CD4-positive, alpha-beta T cell treated with Interleukin-10 for 1 hour (primary cell): ENCODE measurements at regions not wholly inside any gene's neighbourhood (a gene's known extent, or its start where the extent isn't known, plus 50 kb on each side); places are given as distances from the start of the nearest gene placed in this dataset.
"Not testable (repeated sequence)": the region's sequence is repeated elsewhere in the genome, so short reads cannot be mapped to it uniquely, and the experiment has no call there.

ENCODE experiments used
- DNase-seq: peaks from one replicate; pipeline ENCODE4 v3.0.0-alpha.2; 2020

- no peak for DNase-seq
Measured at GRCh38 chr2:76160670-76161069, 450.0 kb upstream of the GCFC2 start.

GRCh38 chr2:76159042-76159648 is 448.4 kb upstream of the GCFC2 start:
- no peak for DNase-seq

GRCh38 chr2:76157531-76157930 is 446.8 kb upstream of the GCFC2 start:
- no peak for DNase-seq

GRCh38 chr2:76154981-76155380 is 444.3 kb upstream of the GCFC2 start:
- no peak for DNase-seq

GRCh38 chr2:76149846-76150245 is 439.1 kb upstream of the GCFC2 start:
- no peak for DNase-seq

- DNase-seq = not testable (repeated sequence)
Measured at GRCh38 chr2:76139303-76139702, 428.6 kb upstream of the GCFC2 start.

- DNase-seq = no peak
Measured at GRCh38 chr2:76128622-76129021, 417.9 kb upstream of the GCFC2 start.

GRCh38 chr2:76120176-76120575 is 409.5 kb upstream of the GCFC2 start:
- DNase-seq = no peak

GRCh38 chr2:76089683-76090082 is 379.0 kb upstream of the GCFC2 start:
- DNase-seq = no peak

GRCh38 chr2:76083248-76083647 is 372.5 kb upstream of the GCFC2 start:
- DNase-seq = no peak

GRCh38 chr2:76082509-76082908 is 371.8 kb upstream of the GCFC2 start:
- no peak for DNase-seq

- DNase-seq = no peak
Measured at GRCh38 chr2:76080154-76080553, 369.4 kb upstream of the GCFC2 start.

GRCh38 chr2:76075126-76075525 is 364.4 kb upstream of the GCFC2 start:
- DNase-seq = no peak

GRCh38 chr2:76073992-76074604 is 363.4 kb upstream of the GCFC2 start:
- no peak for DNase-seq

GRCh38 chr2:76050196-76050595 is 339.5 kb upstream of the GCFC2 start:
- no peak for DNase-seq

GRCh38 chr2:76044701-76045100 is 334.0 kb upstream of the GCFC2 start:
- DNase-seq = no peak

GRCh38 chr2:76039505-76039904 is 328.8 kb upstream of the GCFC2 start:
- no peak for DNase-seq

- no peak for DNase-seq
Measured at GRCh38 chr2:76027761-76028160, 317.0 kb upstream of the GCFC2 start.

GRCh38 chr2:76019128-76019527 is 308.4 kb upstream of the GCFC2 start:
- no peak for DNase-seq

- no peak for DNase-seq
Measured at GRCh38 chr2:76009484-76009883, 298.8 kb upstream of the GCFC2 start.

- no peak for DNase-seq
Measured at GRCh38 chr2:76008001-76008702, 297.4 kb upstream of the GCFC2 start.

GRCh38 chr2:76000425-76000824 is 289.7 kb upstream of the GCFC2 start:
- DNase-seq = no peak

- no peak for DNase-seq
Measured at GRCh38 chr2:75998451-75998850, 287.7 kb upstream of the GCFC2 start.

GRCh38 chr2:75994759-75995158 is 284.0 kb upstream of the GCFC2 start:
- DNase-seq = no peak

- not testable (repeated sequence) for DNase-seq
Measured at GRCh38 chr2:75988622-75989021, 277.9 kb upstream of the GCFC2 start.
